Astrocyte of the hippocampus (primary cell): ENCODE measurements at regions not wholly inside any gene's neighbourhood (a gene's known extent, or its start where the extent isn't known, plus 50 kb on each side); places are given as distances from the start of the nearest gene placed in this dataset.
A peak's percentile ranks its signal among the peaks of the same experiment; 100 is the strongest.
"Not testable (repeated sequence)": the region's sequence is repeated elsewhere in the genome, so short reads cannot be mapped to it uniquely, and the experiment has no call there.

Experiments used
- DNase-seq: peaks from one replicate; pipeline ENCODE4 v3.0.0; 2011; ENCODE audit warnings: low read depth, low spot score

DNA sequence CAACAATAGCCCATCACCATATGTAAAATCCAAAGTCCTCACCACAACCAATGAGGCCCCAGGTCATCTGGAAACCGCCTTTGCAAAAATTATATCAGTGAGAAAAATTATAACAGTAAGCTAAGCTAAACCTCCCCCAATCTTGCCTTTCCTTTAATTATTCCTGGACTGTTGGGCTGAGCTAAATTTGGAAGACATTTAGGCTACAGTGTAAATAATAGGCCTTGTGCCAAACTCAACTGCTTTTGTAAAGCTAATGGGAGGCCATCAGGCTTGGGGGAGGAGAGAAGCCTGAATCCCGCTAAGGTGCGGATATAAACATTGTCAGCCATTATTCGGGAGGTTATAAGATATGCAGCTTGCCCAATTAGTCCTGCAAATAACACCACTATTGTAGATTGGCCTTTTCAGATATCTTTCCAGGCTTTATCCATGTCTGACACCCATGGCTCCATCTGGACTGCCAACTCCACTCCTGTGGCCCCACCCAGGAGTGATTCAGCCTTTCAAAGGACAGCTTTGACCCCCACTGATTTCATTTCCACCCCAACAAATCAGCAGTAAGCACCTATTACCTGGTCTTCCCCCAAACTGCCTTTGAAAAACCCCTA, 53.0 kb upstream of the CA12 start:
- DNase-seq, result no peak

DNA sequence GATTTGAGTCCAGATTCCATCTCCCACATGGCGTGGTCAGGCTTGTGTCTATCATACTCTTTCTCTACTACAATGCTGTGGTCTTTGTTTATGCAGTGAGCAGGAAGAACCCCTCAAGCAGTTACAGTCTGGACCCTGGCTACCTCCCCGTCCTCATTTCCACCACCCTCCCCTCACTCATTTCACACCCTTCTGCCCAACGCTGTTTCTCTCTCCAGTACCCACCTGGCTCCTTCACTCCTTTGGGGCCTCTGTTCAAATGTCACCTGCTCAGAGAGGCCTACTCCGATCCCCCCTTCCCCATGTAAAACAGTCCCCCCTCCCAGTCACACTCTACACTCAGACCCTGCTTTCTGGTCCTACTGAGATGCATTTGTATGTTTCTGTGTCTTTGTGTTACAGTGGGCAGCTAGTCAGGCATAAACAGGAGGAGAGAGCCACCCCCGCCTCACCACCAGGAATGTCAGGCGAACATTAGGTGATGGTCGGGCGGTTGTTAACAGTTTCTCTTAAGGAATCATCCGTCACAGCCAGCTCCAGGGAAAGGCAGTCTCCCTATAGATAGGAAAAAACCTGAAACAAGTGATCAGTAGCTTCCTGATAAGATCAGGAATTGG, 53.7 kb upstream of the CA12 start:
- DNase-seq, result no peak

DNA sequence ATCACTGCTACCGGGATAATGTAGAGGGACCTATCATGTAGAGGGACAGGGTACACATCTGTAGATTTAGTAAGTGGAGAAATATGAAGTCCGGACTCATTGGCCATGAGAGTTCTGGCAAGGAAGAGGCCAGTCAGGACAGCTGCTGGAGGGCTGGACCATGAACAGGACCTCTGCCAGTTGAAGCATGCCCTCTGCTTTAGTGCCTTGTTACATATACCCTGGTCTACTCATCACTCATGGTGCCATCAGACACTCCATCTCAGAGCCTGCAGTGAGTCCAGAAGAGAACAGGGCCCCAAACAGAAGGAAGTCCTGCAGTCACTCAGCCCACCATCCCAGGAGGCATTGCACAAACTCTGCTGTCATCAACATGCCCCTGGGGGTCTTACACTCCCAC, 54.7 kb upstream of the CA12 start:
- DNase-seq, result no peak

DNA sequence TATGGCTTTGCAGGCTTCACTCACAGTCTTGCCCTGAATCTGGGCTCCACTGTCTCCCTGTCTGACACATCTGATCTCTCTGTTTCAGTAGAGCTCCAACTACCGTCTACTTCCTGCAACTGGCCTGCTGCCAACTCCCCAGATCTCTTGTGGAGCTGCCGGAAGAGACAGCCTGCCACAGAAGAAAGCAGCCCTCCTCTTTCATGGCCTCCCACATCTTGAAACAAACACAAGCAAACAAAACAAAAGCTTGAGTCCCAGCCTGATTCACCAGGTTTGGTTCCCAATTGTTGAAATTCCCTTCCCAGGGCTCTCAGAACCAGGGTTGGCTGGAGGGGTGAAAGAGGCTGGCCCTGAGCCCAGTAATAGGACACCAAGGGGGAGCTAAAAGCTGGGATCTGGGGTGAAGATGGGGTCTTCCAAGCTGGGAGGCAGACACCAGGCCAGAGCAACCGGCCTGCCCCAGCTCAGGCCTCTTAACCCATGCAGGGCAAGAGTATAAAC, 55.3 kb upstream of the CA12 start:
- DNase-seq, result peak; percentile 85

DNA sequence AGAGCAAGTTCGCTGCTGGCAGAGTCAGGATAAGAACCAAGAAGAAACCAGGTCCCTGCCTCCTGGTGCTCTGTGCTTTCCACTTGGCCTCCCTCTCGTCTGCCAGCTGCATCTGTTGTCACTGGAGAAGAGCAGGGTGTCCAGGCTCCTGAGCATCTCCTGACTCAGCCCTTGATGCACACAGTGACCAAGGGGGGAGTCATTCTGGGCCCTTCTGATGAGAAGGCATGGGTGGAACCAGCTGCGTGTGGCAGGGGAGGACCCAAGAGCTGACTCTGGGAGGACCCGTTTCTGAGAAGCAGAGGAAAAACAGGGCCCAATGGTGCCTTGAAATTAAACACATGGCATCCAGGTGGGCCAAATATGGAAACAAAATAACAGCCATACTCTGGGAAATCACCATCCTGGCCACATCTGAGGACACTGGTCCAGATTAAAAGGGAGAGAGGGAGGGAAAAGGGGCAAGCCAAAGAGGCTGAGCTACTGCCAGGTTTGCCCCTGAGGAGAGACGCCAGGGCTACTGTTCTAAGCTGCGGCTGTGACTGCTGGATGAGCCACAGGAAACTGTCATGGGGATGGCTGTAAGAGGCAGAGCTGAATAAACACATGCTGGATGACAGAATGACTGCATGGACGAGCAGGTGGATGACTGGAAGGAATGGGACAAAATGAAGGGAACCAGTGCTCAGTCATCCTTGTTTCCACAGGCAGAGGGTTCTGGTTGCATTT, 58.1 kb upstream of the CA12 start:
- DNase-seq, result peak; percentile 23

DNA sequence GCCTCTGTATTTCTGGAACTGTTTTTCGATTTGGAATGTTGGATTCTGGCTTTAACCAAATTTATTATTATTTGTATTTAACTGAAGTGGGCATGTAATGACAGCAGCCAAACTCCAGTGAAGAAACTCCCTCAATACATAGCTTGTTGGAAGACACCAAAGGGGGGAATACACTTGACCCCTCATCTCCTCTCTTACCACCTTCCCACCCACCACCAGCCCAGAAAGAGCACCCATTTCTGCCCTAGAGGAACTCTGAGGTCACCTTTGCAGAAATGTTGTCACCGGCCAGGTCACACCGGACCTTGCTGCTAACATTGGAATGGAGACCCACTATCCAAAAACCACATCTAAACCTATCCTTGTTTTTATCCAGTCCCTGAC, 58.6 kb upstream of the CA12 start:
- DNase-seq, result no peak

DNA sequence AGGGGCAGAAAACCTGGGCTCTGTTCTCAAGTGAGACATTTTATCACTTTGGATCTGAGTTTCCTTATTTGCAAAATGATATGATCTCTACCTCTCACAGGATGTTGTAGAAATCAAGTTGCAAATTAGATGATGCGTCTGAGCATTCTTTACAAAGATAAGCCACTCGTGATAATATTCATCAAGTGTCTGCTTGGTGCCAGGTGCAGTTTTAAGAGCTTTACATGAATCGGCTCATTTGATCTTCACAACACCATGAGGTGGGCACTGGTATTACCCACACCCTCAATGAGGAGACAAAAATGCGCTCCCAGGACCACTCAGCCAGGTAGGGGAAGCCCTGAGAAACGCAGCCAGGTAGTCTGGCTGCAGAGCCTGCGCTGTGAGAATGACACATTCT, 59.1 kb upstream of the CA12 start:
- DNase-seq, result no peak

DNA sequence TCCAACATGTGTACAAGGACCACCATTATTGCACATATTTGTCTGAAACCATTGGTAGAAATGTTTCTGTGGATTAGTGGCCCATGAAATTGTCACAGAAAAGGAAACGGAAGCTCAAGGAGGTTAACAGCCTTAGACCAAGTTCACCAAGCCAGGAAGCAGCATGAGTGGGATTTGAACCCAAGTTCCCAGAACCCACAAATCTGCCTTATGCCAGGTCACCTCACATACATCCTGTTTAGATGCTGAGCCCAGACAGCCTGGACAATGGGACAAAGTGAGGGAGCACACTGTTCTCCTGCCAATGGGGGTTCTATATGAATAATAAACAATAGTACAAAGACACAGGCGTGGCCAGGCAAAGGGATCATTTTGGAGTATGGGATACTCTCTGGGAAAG, 59.6 kb upstream of the CA12 start:
- DNase-seq, result no peak

DNA sequence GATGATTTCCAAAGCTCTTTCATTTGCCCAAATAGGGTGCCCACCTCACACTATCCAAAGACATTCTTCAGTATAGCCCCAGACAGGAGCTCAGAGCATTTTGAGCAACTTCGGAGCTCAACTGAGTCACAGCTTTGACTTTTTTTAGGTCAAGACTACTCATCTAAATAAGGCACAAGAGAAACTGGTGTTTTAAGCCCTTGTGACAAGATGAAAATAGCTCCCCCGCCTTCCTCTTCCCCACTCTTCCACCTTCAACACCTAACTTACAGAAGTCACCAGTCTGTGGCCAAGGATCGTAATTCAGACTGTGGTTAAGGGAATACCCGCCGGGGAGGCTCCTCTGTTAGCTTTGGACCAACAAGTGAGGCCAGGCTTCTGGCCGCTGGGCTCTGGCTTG, 60.4 kb upstream of the CA12 start:
- DNase-seq, result no peak

DNA sequence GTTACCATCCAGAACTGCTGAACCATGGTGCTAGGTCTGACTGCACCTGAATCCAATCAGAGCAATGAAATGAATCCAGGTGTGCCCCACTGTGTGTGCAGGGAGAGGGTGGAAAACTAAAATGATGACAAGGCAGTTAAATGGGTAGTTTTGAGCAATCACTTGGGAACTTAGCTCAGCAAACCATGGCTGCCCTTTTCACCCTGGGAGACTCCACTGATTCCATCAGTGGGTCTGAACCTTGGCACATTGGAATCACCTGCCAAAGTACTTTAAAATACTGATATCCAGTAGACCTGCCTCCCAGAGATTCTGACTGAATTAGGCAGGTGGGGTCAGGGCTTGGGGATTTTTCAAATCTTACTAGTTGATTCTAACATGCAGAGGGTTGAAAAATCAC, 59.8 kb upstream of the USP3 start:
- DNase-seq, result no peak

DNA sequence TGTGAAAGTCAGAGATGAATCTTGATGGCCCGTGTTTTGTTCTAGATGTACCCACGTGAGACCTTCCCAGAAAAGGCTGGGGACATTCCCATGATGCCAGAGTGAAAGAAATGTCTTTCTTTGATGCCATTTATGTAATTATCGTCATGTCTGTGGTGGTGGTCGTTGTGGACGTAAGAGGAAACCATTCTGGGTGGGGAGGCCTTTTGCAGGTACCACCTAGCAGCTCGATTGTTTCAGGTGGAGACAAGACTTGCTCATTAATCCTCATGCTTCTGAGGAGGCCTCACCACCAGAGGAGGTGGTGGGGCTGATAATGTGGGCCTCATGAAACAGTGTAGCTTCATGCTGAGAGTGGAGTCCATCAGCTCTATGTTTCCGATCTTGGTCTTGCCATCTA, 58.1 kb upstream of the USP3 start:
- DNase-seq, result no peak

DNA sequence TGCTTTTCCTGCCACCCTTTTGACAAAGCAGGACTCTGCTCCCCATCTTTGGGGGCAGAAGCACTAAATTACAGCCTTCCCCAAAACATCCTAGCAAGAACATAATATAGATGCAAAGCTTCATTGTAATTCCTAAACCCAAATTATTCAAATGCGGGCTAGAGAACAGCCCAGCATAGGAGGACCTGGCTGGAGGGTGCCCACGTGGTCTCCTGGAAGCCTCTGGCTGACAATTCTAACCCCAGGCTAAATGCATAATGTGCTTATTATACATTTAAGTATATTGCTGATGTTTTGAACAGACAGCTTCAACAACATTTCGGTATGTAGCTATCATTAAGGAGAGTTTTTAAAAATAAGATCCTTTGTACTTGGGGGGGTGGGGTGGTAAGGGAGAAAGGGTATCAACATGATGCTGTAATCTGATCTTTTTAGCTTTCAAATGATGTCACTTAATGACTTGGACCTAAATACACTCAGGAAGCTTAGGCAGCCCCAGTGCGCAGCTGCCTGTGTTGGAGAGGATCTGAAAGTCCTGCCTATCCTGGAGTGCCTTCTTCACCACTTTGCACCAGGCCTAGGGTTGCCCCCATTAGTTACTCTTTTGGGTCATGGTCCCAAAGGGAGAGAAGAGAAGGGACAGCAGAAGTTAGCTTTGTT, 57.2 kb upstream of the USP3 start:
- no peak for DNase-seq

DNA sequence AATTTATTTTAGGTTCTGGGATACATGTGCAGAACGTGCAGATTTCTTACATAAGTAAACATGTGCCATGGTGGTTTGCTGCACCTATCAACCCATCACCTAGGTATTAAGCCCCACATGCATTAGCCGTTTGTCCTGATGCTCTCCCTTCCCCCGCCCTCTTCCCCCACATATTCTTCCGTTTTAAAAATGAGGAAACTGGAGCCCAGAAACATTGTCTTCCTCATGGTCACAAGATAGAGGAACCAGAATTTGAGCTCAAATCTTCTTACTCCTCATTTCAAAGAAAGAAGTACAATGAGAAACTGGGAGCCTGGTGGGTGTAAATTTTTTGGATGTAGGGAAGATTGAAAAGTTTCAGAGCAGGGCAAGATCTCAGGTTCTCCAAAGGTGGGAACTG, 56.1 kb upstream of the USP3 start:
- no peak for DNase-seq

DNA sequence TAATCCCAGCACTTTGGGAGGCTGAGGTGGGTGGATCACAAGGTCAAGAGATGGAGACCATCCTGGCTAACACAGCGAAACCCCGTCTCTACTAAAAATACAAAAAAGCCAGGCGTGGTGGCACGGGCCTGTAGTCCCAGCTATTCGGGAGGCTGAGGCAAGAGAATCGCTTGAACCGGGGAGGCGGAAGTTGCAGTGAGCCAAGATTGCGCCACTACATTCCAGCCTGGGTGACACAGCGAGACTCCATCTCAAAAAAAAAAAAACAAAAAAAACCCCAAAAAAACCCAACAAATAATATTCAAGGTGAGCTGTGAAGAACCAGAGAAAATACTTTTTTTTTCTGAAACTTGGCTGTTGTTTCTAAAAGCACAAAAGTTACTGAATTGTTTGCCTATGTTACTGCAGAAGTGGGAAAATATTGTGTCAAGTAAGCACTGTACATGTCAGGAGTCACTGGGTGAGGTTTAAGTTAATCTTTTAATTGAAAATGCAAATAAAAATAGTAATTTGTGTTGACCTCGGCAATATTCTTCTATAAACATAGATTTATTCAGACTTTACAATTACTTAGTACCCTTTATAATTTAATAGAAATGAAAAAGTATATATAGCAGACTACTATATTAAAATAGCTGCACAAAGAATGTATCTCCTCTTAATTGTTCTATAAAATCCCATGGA, 55.4 kb upstream of the USP3 start:
- not testable (repeated sequence) for DNase-seq

DNA sequence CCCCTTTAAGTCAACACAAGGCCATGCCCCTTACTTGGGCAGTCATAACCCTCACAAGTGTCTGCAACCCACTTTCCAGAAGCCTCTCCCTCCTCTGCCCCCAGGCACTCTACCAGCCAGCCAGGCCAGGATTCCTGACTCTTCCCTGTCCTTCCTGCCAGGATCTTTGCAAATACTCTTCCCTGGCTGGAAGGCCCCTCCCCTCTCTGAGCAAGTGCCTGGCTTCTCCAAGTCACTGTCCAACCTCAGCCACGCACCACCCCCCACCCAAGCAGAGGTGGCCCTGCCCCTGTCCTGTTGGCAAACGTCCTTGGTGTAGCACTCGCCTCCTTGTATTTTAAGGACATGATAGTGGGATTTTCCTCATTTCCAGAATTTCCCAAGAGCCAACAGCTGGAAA, 54.7 kb upstream of the USP3 start:
- DNase-seq, result no peak

DNA sequence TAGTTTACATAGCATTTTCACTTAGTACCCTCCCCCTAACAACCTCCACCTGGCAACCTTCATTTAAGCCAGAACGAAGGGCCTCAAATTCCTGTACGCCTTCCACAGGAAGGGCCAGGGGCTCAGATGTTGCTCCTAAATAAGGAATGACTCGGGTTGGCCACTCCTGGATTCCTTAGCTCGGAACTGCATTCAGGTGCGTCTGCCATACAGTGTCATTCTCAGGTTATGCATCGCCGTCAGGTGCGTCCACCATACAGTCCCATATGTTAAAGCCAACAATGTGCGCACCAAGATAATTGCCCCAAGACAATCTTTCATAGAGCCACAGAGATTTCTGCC, 53.5 kb upstream of the USP3 start:
- DNase-seq, result no peak

DNA sequence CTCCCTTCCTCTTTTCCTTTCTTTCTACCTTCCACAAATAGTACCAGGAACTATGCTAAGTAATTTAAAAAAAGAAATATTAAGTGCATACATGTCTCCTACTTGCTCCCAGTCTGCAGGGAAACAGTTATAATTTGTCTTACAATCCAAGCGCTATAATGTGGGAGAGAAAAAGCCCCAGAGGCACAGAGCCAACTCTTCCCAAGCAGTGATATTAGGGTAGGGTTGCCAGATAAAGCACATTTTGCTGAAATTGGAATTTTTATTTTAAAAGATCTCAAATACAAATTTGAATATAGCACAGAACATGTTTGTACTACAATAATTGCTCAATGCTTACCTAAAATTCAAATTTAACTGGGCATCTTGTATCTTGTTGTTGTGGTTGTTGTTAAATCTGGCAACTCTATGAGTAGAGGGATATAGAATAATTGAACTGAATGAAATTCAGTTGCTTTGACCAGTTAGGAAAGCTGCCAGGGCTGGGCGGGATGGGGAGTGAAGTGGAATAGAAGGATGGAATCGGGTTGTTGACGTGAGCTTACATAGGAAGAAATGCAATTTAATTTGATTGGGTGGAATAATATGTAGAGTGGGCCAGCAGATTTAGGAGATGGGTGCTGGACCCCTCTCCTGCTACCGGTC, 52.6 kb upstream of the USP3 start:
- no peak for DNase-seq

DNA sequence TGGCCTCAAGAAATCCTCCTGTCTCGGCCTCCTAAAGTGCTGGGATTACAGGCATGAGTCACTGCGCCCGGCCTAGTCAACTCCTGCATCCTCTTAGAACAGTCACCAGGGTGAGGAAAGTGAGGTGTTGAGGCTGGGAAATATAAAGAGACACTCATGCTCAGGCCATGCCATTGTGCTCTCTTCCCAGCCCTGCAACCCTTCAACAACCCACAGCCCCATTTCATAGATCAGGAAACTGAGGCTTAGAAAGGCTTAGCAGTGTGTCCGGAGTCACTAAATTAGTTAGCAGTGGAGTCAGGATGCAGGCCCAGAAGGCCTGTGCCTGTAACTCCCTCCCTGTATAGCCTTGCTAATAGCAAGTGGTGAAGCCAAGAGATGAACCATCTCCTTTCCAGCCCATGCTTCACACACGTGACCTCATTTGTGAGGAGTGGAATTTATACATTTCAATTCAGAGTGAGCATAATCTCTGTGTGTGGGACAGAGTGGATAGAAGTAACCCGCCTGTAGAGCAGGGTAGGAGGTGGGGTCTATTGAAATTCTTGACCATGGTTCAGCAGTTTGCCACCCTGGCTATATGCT, 51.7 kb upstream of the USP3 start:
- no peak for DNase-seq

DNA sequence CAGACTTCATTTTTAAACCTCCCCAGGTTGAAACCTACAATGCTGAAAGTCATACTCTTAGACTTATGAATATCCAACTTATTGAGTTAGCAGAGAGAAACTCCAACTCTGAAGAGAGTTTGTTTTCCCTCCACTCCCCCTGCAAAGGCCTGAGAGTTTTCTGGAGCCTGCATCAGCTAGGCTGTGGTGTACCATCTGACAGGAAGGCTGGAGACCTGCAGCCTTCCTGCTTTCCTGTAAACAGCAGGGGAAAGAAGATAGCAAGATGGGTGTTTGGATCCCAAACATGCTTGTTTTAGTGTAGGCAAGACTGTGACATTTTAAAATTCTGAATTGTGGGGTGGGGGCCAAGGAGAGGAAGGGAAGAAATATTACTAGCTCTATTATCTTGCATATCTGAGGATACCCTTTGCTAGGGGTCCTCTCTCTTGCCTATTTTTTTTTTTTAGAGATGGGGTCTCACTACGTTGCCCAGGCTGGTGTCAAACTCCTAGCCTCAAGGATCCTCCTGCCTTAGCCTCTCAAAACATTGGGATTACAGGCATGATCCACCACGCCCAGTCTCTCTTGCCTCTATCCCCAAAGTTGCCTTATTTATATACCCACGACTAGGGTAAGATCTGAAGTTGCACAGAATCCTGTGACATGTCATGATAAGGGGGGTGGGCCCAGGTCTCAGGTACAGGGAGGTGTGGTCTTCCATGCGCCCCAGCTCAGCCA, 51.0 kb upstream of the USP3 start:
- DNase-seq, result no peak

DNA sequence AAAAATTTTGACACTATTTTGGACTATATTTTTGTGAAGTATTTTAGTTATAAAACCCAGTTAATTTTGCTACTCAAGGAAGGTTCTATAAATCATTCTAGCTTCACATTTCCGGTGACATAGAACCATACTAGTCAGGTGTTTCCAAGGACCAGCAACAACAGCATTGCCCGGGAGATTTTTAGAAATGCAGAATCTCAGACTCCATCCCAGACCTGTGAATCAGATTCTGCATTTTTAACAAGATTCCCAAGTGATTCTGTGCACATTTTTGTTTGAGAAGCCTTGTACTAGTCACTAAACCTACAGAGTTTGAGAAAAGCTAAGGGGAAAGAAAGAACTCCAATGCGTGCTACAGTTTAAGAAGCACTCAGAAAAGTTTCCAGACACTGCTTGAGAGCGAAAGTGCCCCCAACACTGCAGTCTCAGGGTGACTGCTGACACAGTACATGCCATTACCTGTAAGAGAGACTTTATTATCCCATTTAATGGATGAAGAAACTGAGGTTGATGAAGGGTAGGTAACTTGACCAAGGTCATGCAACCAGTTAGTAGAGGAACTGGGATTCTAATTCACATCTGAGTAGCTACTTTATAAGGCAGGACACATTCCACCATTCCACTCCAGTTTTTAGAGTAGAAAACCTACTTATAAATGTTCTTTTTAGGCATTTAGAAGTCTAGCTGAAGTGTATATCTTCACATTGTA, 49.7 kb upstream of the USP3 start:
- no peak for DNase-seq
